ENCODE measurements at regions not wholly inside any gene's neighbourhood (a gene's known extent, or its start where the extent isn't known, plus 50 kb on each side); places are given as distances from the start of the nearest gene placed in this dataset.

GRCh38 chr14:41385797-41386196, 220.9 kb upstream of the LRFN5 start:
- no peak for DNase-seq
- no peak for TF ChIP-seq CTCF (conservative IDR thresholded peaks at IDR 0.05)
- Histone ChIP-seq H3K23me2 (ENCODE audit: insufficient read length, low read depth, low read length, poor library complexity, severe bottlenecking) (no peaks in the 10 kb centered on the region), H2BK15ac (ENCODE audit: low read depth, low read length) (no peak overlapping the region), H3K18ac (ENCODE audit: insufficient read length, low read depth, low read length) (no peak overlapping the region), H2BK12ac (ENCODE audit: insufficient read length, low read depth, low read length) (no peak overlapping the region), H3K9ac (ENCODE audit: extremely low read depth, insufficient read length, low read length) (no peak overlapping the region), H3K4me1 (ENCODE audit: insufficient read depth, low read length) (no peaks in the 10 kb centered on the region), H3K79me2 (ENCODE audit: insufficient read depth, low read length) (no peaks in the 10 kb centered on the region), H2BK5ac (ENCODE audit: insufficient read length, low read length) (no peak overlapping the region), H4K8ac (replicated peaks; ENCODE audit: insufficient read length, low read depth, low read length) (no peak overlapping the region), H2BK20ac (ENCODE audit: low read depth, low read length, poor library complexity, severe bottlenecking) (no peak overlapping the region), H2AK5ac (ENCODE audit: insufficient read length, low read length) (no peak overlapping the region), H4K20me1 (ENCODE audit: control insufficient read depth, insufficient read depth, insufficient read length) (no peaks in the 10 kb centered on the region), H3K23ac (ENCODE audit: insufficient read length, low read depth, low read length) (no peak overlapping the region), H3K27me3 (ENCODE audit: insufficient read depth, low read length) (no peaks in the 10 kb centered on the region), H3K27ac (ENCODE audit: insufficient read length, low read depth, low read length) (no peak overlapping the region), H3T11ph (ENCODE audit: low read length) (no peak overlapping the region), H3K56ac (ENCODE audit: insufficient read length, low read depth, low read length) (no peak overlapping the region), H2AFZ (ENCODE audit: low read length) (no peak overlapping the region), H3K14ac (ENCODE audit: insufficient read depth, low read length) (no peak overlapping the region), H4K91ac (ENCODE audit: insufficient read length, low read depth, low read length) (no peak overlapping the region), H3K9me3 (ENCODE audit: control insufficient read depth, low read depth, low read length) (no peaks in the 10 kb centered on the region), H3K4ac (ENCODE audit: low read depth, low read length) (no peak overlapping the region), H3K79me1 (ENCODE audit: insufficient read depth, low read depth, low read length, poor library complexity, severe bottlenecking) (no peaks in the 10 kb centered on the region), H3K4me2 (ENCODE audit: insufficient read depth, insufficient read length, low read length) (no peak overlapping the region), H2BK120ac (ENCODE audit: low read depth, low read length, poor library complexity, severe bottlenecking) (no peak overlapping the region), H4K5ac (ENCODE audit: insufficient read length, low read depth, low read length) (no peak overlapping the region)
- no CpG with 5 or more reads among the region's 1 CpG for whole genome bisulfite sequencing (ENCODE audit: extremely low coverage, insufficient read length, low lambda C conversion rate)
- Mint-ChIP-seq H3K4me1 (peaks cover 6 to 7% of the 10 kb centered on the region in 2 experiments; a peak in 2 of 4 replicates), H3K4me3 (no peak overlapping the region), H3K9me3 (no peaks in the 10 kb centered on the region), H3K36me3 (ENCODE audit: insufficient read depth in 1 of 3, low read depth in 3 of 3) (no peaks in the 10 kb centered on the region), H3K27me3 (ENCODE audit: low read depth) (no peaks in the 10 kb centered on the region), H3K27ac (no peak overlapping the region)
